HEK293T (cell line): ENCODE measurements at regions not wholly inside any gene's neighbourhood (a gene's known extent, or its start where the extent isn't known, plus 50 kb on each side); places are given as distances from the start of the nearest gene placed in this dataset.

Experiments used
- CTCF ChIA-PET: fragments of 350-600 bp; formaldehyde crosslinking; extraction: SDS; loops from one replicate; lab custom pipeline; 2021; ENCODE audit warnings: antibody characterized with exemption, inconsistent platforms; lab: Yijun Ruan, JAX
- POLR2A ChIA-PET: fragments of 350-600 bp; formaldehyde crosslinking; extraction: SDS; loops from one replicate; lab custom pipeline; 2020; ENCODE audit warnings: antibody characterized with exemption, inconsistent platforms; lab: Yijun Ruan, JAX
- DNase-seq: peaks from one replicate; pipeline ENCODE4 v3.0.0; 2012; ENCODE audit warnings: mixed read lengths; ENCODE audit errors: extremely low spot score
- ARNT ChIP-seq: fragments of 450-650 bp; IDR thresholded peaks from 2 replicates; pipeline ENCODE4 v1.6.1; 2017; ENCODE audit warnings: mild to moderate bottlenecking
- BHLHE40 ChIP-seq: fragments of 450-650 bp; IDR thresholded peaks from 2 replicates; pipeline ENCODE4 v1.6.1; 2016; ENCODE audit warnings: mild to moderate bottlenecking, moderate library complexity, borderline replicate concordance
- CTBP1 ChIP-seq: fragments of 450-650 bp; IDR thresholded peaks from 2 replicates; pipeline ENCODE4 v1.6.1; 2016; ENCODE audit warnings: borderline replicate concordance
- ELF4 ChIP-seq: fragments of 450-650 bp; IDR thresholded peaks from 2 replicates; pipeline ENCODE4 v1.6.1; 2017; ENCODE audit warnings: antibody characterized with exemption
- FOXA1 ChIP-seq: fragments of 450-650 bp; IDR thresholded peaks from 2 replicates; pipeline ENCODE4 v1.6.1; 2016; ENCODE audit warnings: mild to moderate bottlenecking
- FOXK2 ChIP-seq: fragments of 450-650 bp; IDR thresholded peaks from 2 replicates; pipeline ENCODE4 v1.6.1; 2016; ENCODE audit warnings: mild to moderate bottlenecking
- FOXM1 ChIP-seq: fragments of 450-650 bp; IDR thresholded peaks from 2 replicates; pipeline ENCODE4 v1.6.1; 2017; ENCODE audit warnings: mild to moderate bottlenecking, borderline replicate concordance
- HDGF ChIP-seq: fragments of 450-650 bp; IDR thresholded peaks from 2 replicates; pipeline ENCODE4 v1.6.1; 2017; ENCODE audit warnings: antibody characterized with exemption, borderline replicate concordance
- L3MBTL2 ChIP-seq: fragments of 450-650 bp; conservative IDR thresholded peaks from 2 replicates; pipeline ENCODE4 v1.6.1; 2016; ENCODE audit warnings: mild to moderate bottlenecking
- LEF1 ChIP-seq: fragments of 450-650 bp; IDR thresholded peaks from 2 replicates; pipeline ENCODE4 v1.6.1; 2017; ENCODE audit warnings: mild to moderate bottlenecking, borderline replicate concordance
- NFRKB ChIP-seq: fragments of 450-650 bp; IDR thresholded peaks from 2 replicates; pipeline ENCODE4 v1.6.1; 2016; ENCODE audit warnings: mild to moderate bottlenecking, moderate library complexity
- SP1 ChIP-seq: fragments of 450-650 bp; IDR thresholded peaks from 2 replicates; pipeline ENCODE4 v1.6.1; 2017
- SUZ12 ChIP-seq: fragments of 450-650 bp; IDR thresholded peaks from 2 replicates; pipeline ENCODE4 v1.6.1; 2016; ENCODE audit warnings: mild to moderate bottlenecking
- TARDBP ChIP-seq: fragments of 450-650 bp; IDR thresholded peaks from 2 replicates; pipeline ENCODE4 v1.6.1; 2016
- ZNF384 ChIP-seq: fragments of 450-650 bp; IDR thresholded peaks from 2 replicates; pipeline ENCODE4 v1.6.1; 2016
- TF ChIP-seq, protein P1 (sequence below): fragments of 450-650 bp; IDR thresholded peaks from 2 replicates; pipeline ENCODE4 v1.6.1; 2016

DNA sequence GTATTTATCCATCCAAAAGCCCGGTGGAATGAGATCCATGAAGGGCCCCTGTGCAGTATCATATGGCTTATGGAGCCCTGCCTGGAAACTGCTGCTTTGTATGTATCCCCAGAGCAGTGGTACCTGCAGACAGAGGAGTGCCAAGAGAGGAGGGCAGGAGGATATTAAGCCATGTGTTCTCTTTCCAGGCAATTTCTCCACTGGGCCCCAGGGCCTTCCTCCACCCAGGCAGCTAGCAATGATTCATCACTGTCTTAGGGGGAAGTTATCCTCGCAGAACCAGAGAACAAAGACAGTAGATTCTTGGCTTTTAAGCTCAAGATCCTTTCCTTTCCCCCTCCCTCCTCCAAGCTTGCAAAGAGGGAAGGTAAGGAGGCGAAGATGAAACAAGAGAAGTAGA, 98.1 kb downstream of the LRRC30 start:
- TF ChIP-seq ZNF384 (no peak), ARNT (no peak), FOXA1 (no peak), L3MBTL2 (no peak), HDGF (no peak), FOXK2 (no peak), BHLHE40 (no peak), SUZ12 (no peak), CTBP1 (no peak), SP1 (no peak), TARDBP (no peak), NFRKB (no peak), FOXM1 (no peak), LEF1 (no peak), ELF4 (no peak)
- TF ChIP-seq, protein P1, sequence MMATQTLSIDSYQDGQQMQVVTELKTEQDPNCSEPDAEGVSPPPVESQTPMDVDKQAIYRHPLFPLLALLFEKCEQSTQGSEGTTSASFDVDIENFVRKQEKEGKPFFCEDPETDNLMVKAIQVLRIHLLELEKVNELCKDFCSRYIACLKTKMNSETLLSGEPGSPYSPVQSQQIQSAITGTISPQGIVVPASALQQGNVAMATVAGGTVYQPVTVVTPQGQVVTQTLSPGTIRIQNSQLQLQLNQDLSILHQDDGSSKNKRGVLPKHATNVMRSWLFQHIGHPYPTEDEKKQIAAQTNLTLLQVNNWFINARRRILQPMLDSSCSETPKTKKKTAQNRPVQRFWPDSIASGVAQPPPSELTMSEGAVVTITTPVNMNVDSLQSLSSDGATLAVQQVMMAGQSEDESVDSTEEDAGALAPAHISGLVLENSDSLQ, result no peak
- ChIA-PET CTCF (no interaction called here), POLR2A (no interaction called here)
- no peak for DNase-seq

DNA sequence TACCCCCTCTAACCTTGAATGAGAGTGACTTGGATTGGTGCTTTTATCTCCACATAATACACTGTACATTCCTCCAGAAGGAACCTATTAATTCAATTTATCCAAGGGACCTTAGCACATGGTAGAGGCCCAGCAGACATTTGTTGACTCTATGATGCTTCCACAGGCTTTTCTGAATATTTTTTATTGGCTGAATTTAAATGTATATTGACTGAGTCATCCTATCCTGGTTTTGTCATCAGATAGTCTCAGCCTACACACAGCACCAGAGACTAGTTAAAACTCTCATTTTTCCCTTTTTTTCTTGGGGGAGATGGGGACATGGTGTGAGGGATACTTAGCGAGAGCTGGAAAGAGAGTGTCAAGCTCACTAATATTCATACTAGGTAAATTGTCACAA, 101.6 kb downstream of the LRRC30 start:
- DNase-seq, result no peak
- POLR2A ChIA-PET, result no interaction called here
- CTCF ChIA-PET, result no interaction called here
- TF ChIP-seq FOXA1 (no peak), ZNF384 (no peak), SP1 (no peak), HDGF (no peak), LEF1 (no peak), FOXK2 (no peak), FOXM1 (no peak), TARDBP (no peak), SUZ12 (no peak), ARNT (no peak), CTBP1 (no peak), L3MBTL2 (no peak), BHLHE40 (no peak), NFRKB (no peak), ELF4 (no peak)
- TF ChIP-seq, protein P1, result no peak

DNA sequence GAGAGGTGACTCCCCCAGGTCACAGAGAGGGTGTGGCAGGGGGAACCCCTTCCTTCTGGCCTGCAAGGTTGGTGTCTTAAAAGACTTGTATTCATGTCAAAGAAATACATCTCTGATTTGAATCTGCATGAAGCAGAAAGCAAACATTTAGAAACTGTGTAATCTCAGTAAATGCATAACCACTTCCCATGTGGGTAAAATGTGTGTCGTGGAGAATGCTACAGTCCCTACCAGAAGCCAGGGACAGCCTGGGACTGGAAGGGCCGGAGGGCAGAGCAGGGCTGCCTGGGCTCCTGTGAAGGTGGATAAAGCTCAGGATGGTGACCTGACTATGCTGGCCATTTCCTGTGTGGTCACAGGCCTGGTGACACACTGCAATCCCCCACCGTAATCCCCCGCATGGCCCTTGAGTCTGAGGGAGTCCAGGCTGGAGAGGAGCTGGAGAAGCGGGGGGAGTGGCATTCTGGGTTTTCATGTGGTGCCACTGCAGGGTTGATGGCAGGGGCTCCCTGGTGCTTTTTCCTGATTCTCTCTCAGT, 102.2 kb downstream of the LRRC30 start:
- DNase-seq, result no peak
- POLR2A ChIA-PET, result no interaction called here
- CTCF ChIA-PET, result no interaction called here
- TF ChIP-seq, protein P1, result no peak
- TF ChIP-seq ARNT (no peak), FOXA1 (no peak), ZNF384 (no peak), NFRKB (no peak), LEF1 (no peak), CTBP1 (no peak), ELF4 (no peak), FOXK2 (no peak), HDGF (no peak)

DNA sequence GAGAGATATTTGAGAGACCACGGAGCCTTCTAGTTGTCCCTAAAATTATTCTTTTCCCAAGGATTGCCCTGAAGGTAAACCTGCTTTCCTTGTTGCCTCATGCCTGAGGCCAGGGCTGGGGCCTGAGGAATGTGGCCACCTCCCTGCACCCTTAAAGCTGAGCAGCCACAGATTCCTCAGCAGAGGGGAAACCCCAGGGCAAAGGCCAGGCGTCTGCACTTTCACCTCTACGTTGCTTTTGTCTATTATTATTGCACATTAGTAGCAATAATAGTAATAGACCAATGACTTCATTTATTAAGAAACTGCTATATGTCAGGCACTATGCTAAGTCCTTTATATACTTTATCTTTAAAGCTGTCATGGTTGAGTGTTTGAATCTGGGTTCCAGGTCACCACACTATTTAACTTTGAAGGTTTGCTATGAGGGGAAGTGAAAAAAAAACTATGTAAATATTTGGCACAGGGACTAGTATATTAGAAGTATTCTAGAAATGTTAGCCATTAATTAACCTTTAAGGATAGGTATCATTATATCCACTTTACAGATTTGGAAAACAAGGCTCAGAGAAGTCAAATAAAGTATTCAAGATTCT, 104.2 kb downstream of the LRRC30 start:
- DNase-seq, result no peak
- ChIA-PET CTCF (no interaction called here), POLR2A (no interaction called here)
- no peak for TF ChIP-seq BHLHE40
- no peak for TF ChIP-seq LEF1
- TF ChIP-seq ELF4, result no peak
- no peak for TF ChIP-seq FOXM1
- TF ChIP-seq ARNT, result no peak
- no peak for TF ChIP-seq FOXA1
- TF ChIP-seq HDGF, result no peak
- no peak for TF ChIP-seq FOXK2
- TF ChIP-seq SUZ12, result no peak
- TF ChIP-seq NFRKB, result no peak
- TF ChIP-seq L3MBTL2, result no peak
- TF ChIP-seq TARDBP, result no peak
- TF ChIP-seq ZNF384, result no peak
- no peak for TF ChIP-seq SP1
- TF ChIP-seq, protein P1, result no peak
- no peak for TF ChIP-seq CTBP1

DNA sequence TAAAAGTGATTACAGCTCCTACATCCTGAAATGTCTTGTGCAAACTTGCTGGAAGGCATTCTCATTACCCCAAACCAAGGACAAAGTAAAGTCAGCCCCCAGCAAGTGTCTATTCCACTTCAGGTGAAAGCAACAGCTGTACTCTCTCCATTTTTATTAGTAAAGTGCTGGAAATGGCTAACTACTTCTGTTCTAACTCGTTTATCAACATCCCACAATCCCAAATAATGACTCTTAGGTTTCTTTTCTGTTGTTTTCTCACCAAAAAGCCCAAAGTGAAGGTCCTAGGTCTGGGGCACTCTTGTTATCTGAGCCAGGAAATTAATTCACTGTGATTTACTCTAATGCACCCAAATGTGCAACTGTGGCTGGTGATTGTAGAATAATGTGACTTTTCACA, 105.7 kb downstream of the LRRC30 start:
- POLR2A ChIA-PET, result no interaction called here
- TF ChIP-seq CTBP1 (no peak), ZNF384 (no peak), L3MBTL2 (no peak), SP1 (no peak), NFRKB (no peak)
- no peak for DNase-seq
- CTCF ChIA-PET, result no interaction called here

DNA sequence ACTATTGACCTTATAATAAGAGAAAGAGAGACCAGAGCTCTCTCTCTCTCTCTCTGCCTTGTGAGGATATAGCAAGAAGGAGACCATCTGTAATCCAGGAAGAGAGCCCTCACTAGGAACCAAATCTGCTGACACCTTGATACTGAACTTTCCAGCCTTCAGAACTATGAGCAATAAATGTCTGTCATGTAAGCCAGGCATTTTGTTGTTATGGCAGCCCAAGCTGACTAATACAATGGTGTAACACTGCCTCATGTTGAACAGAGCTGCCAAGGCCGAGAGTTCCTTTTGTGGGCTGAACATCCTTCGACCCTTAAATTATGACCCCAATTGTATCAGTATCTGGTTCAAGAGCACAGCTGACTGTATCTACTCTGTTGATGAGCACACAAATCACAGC, 108.0 kb downstream of the LRRC30 start:
- TF ChIP-seq ZNF384 (no peak), BHLHE40 (no peak), NFRKB (no peak), LEF1 (no peak), CTBP1 (no peak), FOXA1 (no peak), SP1 (no peak), TARDBP (no peak), L3MBTL2 (no peak), HDGF (no peak), FOXK2 (no peak)
- TF ChIP-seq, protein P1, result no peak
- DNase-seq, result no peak
- ChIA-PET CTCF (no interaction called here), POLR2A (no interaction called here)
